GM12878 (cell line): ENCODE measurements at regions not wholly inside any gene's neighbourhood (a gene's known extent, or its start where the extent isn't known, plus 50 kb on each side); places are given as distances from the start of the nearest gene placed in this dataset.

ENCODE experiments used
- ATAC-seq: fragments of 200-7000 bp; cut with Tn5 transposase; 3 replicates; pipeline ENCODE4 v1.9.1; 2020; ENCODE audit warnings: mild to moderate bottlenecking, moderate library complexity
- BruUV-seq: library from RNA; stranded (reverse); fragments of 400-500 nt; replicated peaks from 2 replicates; lab custom pipeline; 2021; lab: Mats Ljungman, UMichigan
- CTCF ChIA-PET: fragments of 300-600 bp; sonication (Branson Sonifier 250); formaldehyde crosslinking; extraction: SDS; loops from one replicate; lab custom pipeline; 2021; ENCODE audit warnings: inconsistent platforms; lab: Yijun Ruan, JAX
- POLR2A ChIA-PET: fragments of 350-600 bp; formaldehyde crosslinking; extraction: SDS; loops from one replicate; lab custom pipeline; 2021; ENCODE audit warnings: inconsistent platforms; lab: Charles Lee
- RAD21 ChIA-PET: fragments of 300-600 bp; sonication (Branson Sonifier 250); formaldehyde crosslinking; loops from one replicate; lab custom pipeline; 2023; ENCODE audit warnings: antibody characterized with exemption; ENCODE audit not compliant: unreplicated experiment; lab: Charles Lee
- SMC1A ChIA-PET: fragments of 300-600 bp; sonication (Branson Sonifier 250); formaldehyde crosslinking; loops from one replicate; lab custom pipeline; 2023; ENCODE audit not compliant: unreplicated experiment, uncharacterized antibody; lab: Charles Lee
- DNase-seq: peaks from one replicate; pipeline ENCODE4 v3.0.0-alpha.2; 2011; ENCODE audit warnings: low read depth, low spot score
- FAIRE-seq: peaks from 3 replicates; lab custom pipeline; 2011; peaks lifted over from hg19 to GRCh38; lab: Jason Lieb, UNC
- H2AFZ ChIP-seq: 2 replicates; pipeline ENCODE4 v1.6.0; 2011; ENCODE audit warnings: low read depth, low read length, control low read depth; ENCODE audit not compliant: control insufficient read depth
- H3K27ac ChIP-seq: 2 replicates; pipeline ENCODE4 v1.5.1; 2011; ENCODE audit warnings: control low read depth; ENCODE audit not compliant: control insufficient read depth, insufficient read depth
- H3K27me3 ChIP-seq, 2 experiments: replicated peaks in 1 of 2; 2 replicates each; pipeline versions ENCODE4 v1.6.0 to v1.6.1; 2011; ENCODE audit warnings: low read length in 1 of 2; ENCODE audit not compliant: control insufficient read depth in 2 of 2, insufficient read depth in 2 of 2
- H3K36me3 ChIP-seq, 2 experiments: 2 replicates each; pipeline ENCODE4 v1.5.1; 2011; ENCODE audit warnings: low read length in 1 of 2; ENCODE audit not compliant: control insufficient read depth in 2 of 2, insufficient read depth in 2 of 2
- H3K4me1 ChIP-seq: 2 replicates; pipeline ENCODE4 v1.6.1; 2011; ENCODE audit warnings: mild to moderate bottlenecking, low read length, moderate library complexity, mixed read lengths; ENCODE audit not compliant: control insufficient read depth, insufficient read depth
- H3K4me2 ChIP-seq: 2 replicates; pipeline ENCODE4 v1.6.0; 2011; ENCODE audit warnings: control low read depth; ENCODE audit not compliant: control insufficient read depth, insufficient read depth
- H3K4me3 ChIP-seq: fragments of 200-600 bp; sonication (generic); 2 replicates; pipeline ENCODE4 v1.5.1; 2016
- H3K79me2 ChIP-seq: 2 replicates; pipeline ENCODE4 v1.6.0; 2011; ENCODE audit warnings: low read length; ENCODE audit not compliant: control insufficient read depth, insufficient read depth
- H3K9ac ChIP-seq: 2 replicates; pipeline ENCODE4 v1.8.0; 2011; ENCODE audit warnings: low read length, control low read depth, mixed read lengths; ENCODE audit not compliant: control insufficient read depth, insufficient read depth
- H3K9me3 ChIP-seq: replicated peaks from 3 replicates; pipeline ENCODE4 v1.5.1; 2011; ENCODE audit warnings: mild to moderate bottlenecking, low read length; ENCODE audit not compliant: control insufficient read depth, insufficient read depth
- H4K20me1 ChIP-seq: 2 replicates; pipeline ENCODE4 v1.6.0; 2011; ENCODE audit not compliant: control insufficient read depth, insufficient read depth
- ATF3 ChIP-seq: IDR thresholded peaks from 2 replicates; pipeline ENCODE4 v1.6.1; 2011; ENCODE audit warnings: low read depth, mild to moderate bottlenecking, low read length, moderate library complexity, borderline replicate concordance; ENCODE audit errors: extremely low read depth
- CBX5 ChIP-seq: sonication (generic); IDR thresholded peaks from 2 replicates; pipeline ENCODE4 v1.6.1; 2016; ENCODE audit warnings: low read depth, moderate library complexity, mild to moderate bottlenecking, inconsistent platforms
- HDAC6 ChIP-seq: fragments of 200-600 bp; sonication (generic); IDR thresholded peaks from one replicate; pipeline ENCODE4 v1.8.0; 2017; ENCODE audit warnings: antibody characterized with exemption; ENCODE audit not compliant: unreplicated experiment
- IRF5 ChIP-seq: fragments of 450-650 bp; IDR thresholded peaks from 2 replicates; pipeline ENCODE4 v1.6.1; 2017; ENCODE audit warnings: borderline replicate concordance
- MXI1 ChIP-seq: fragments of 150-350 bp; IDR thresholded peaks from 2 replicates; pipeline ENCODE4 v1.6.1; 2011; ENCODE audit warnings: low read depth, mild to moderate bottlenecking, inconsistent platforms, low read length, improper control_type of control experiment
- MYB ChIP-seq: fragments of 150-350 bp; IDR thresholded peaks from 2 replicates; pipeline ENCODE4 v1.6.1; 2014; ENCODE audit warnings: mild to moderate bottlenecking, low read depth, low read length, borderline replicate concordance
- NR2F1 ChIP-seq: fragments of 450-650 bp; conservative IDR thresholded peaks from 2 replicates; pipeline ENCODE4 v1.6.1; 2017; ENCODE audit warnings: mild to moderate bottlenecking
- NRF1 ChIP-seq: conservative IDR thresholded peaks from 2 replicates; pipeline ENCODE4 v1.6.1; 2011; ENCODE audit warnings: mild to moderate bottlenecking, low read depth, low read length, improper control_type of control experiment
- PML ChIP-seq: IDR thresholded peaks from 2 replicates; pipeline ENCODE4 v1.6.1; 2012; ENCODE audit warnings: low read length, inconsistent platforms
- SMC3 ChIP-seq: IDR thresholded peaks from 2 replicates; pipeline ENCODE4 v1.6.1; 2011; ENCODE audit warnings: low read length, improper control_type of control experiment, borderline replicate concordance
- ZNF24 ChIP-seq: fragments of 450-650 bp; IDR thresholded peaks from 2 replicates; pipeline ENCODE4 v1.6.1; 2017; ENCODE audit warnings: antibody characterized with exemption, mild to moderate bottlenecking
- ZNF622 ChIP-seq: fragments of 450-650 bp; IDR thresholded peaks from 2 replicates; pipeline ENCODE4 v1.6.1; 2017; ENCODE audit warnings: mild to moderate bottlenecking, inconsistent platforms
- WGBS: methylation state at CpG from one replicate; pipeline ENCODE4 v1.1.6; 2016; ENCODE audit warnings: low lambda C conversion rate; ENCODE audit not compliant: insufficient replicate concordance, insufficient coverage; ENCODE audit errors: missing lambda C conversion rate; 5-methylcytosine and 5-hydroxymethylcytosine counted together
- in situ Hi-C: fragments of 300-500 bp; cut with MboI; formaldehyde crosslinking; loops from 9 replicates; pipeline ENCODE4 v1.14.3; 2018; ENCODE audit warnings: mixed read lengths
- intact Hi-C: fragments of 100-400 bp; cut with micrococcal nuclease; formaldehyde crosslinking; loops from one replicate; pipeline ENCODE4 v1.14.2; 2022; ENCODE audit not compliant: unreplicated experiment
- TF ChIP-seq, protein P1 (sequence below): fragments of 450-650 bp; formaldehyde crosslinking; IDR thresholded peaks from 2 replicates; pipeline ENCODE4 v1.4.0; 2020; ENCODE audit warnings: mild to moderate bottlenecking, moderate library complexity
- TF ChIP-seq, protein P2 (sequence below): IDR thresholded peaks from 2 replicates; pipeline ENCODE4 v1.6.1; 2011; ENCODE audit warnings: borderline replicate concordance, low read depth, mild to moderate bottlenecking, moderate library complexity, mixed read lengths, low read length; ENCODE audit not compliant: insufficient read depth; ENCODE audit errors: extremely low read length

- ATAC-seq (no peak), FAIRE-seq (no peak), DNase-seq (no peak)
- Histone ChIP-seq H3K4me1 (no peaks in the 10 kb centered on the region), H3K27ac (no peak overlapping the region), H3K4me2 (no peak overlapping the region), H3K79me2 (no peaks in the 10 kb centered on the region), H3K9ac (no peak overlapping the region), H3K27me3 (no peaks in the 10 kb centered on the region), H2AFZ (no peak overlapping the region), H3K4me3 (no peak overlapping the region), H4K20me1 (no peaks in the 10 kb centered on the region), H3K9me3 (peaks cover 1% of the 10 kb centered on the region; the same call in 2 of the 3 replicates), H3K36me3 (no peaks in the 10 kb centered on the region)
- in situ Hi-C loops = loop anchor here (5.0 kb wide), 1 partner anchor 371 kb away; no protein-coding TSS in a partner anchor
- WGBS = 95% methylated on average over 3 of the region's 3 CpGs
- BruUV-seq = no TSS peak
- TF ChIP-seq ZNF24 (no peak), CBX5 (no peak), PML (no peak), MXI1 (no peak), ATF3 (no peak), SMC3 (no peak), HDAC6 (no peak), NR2F1 (no peak), ZNF622 (no peak), MYB (no peak), NRF1 (no peak), IRF5 (no peak)
- TF ChIP-seq, protein P1, sequence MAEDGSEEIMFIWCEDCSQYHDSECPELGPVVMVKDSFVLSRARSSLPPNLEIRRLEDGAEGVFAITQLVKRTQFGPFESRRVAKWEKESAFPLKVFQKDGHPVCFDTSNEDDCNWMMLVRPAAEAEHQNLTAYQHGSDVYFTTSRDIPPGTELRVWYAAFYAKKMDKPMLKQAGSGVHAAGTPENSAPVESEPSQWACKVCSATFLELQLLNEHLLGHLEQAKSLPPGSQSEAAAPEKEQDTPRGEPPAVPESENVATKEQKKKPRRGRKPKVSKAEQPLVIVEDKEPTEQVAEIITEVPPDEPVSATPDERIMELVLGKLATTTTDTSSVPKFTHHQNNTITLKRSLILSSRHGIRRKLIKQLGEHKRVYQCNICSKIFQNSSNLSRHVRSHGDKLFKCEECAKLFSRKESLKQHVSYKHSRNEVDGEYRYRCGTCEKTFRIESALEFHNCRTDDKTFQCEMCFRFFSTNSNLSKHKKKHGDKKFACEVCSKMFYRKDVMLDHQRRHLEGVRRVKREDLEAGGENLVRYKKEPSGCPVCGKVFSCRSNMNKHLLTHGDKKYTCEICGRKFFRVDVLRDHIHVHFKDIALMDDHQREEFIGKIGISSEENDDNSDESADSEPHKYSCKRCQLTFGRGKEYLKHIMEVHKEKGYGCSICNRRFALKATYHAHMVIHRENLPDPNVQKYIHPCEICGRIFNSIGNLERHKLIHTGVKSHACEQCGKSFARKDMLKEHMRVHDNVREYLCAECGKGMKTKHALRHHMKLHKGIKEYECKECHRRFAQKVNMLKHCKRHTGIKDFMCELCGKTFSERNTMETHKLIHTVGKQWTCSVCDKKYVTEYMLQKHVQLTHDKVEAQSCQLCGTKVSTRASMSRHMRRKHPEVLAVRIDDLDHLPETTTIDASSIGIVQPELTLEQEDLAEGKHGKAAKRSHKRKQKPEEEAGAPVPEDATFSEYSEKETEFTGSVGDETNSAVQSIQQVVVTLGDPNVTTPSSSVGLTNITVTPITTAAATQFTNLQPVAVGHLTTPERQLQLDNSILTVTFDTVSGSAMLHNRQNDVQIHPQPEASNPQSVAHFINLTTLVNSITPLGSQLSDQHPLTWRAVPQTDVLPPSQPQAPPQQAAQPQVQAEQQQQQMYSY (CRISPR knock-in tag) = no peak
- TF ChIP-seq, protein P2, sequence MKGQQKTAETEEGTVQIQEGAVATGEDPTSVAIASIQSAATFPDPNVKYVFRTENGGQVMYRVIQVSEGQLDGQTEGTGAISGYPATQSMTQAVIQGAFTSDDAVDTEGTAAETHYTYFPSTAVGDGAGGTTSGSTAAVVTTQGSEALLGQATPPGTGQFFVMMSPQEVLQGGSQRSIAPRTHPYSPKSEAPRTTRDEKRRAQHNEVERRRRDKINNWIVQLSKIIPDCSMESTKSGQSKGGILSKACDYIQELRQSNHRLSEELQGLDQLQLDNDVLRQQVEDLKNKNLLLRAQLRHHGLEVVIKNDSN = no peak
- ChIA-PET SMC1A (interaction anchor here (0.7 to 4.2 kb wide), 24 partner anchors 9 to 454 kb away, joined by 3 to 70 read pairs (median 6); no protein-coding TSS in a partner anchor), RAD21 (interaction anchor here (0.6 to 4.6 kb wide), 14 partner anchors 18 to 504 kb away, joined by 3 to 86 read pairs (median 4); no protein-coding TSS in a partner anchor), POLR2A (no interaction called here), CTCF (interaction anchor here (0.9 to 4.8 kb wide), 31 partner anchors 9 to 694 kb away, joined by 3 to 68 read pairs (median 6); no protein-coding TSS in a partner anchor)
- intact Hi-C loops = loop anchor here (5.0 to 10.0 kb wide), 3 partner anchors 201 to 501 kb away; no protein-coding TSS in a partner anchor
These were observed 197.4 kb upstream of the MBNL1 start for GRCh38 chr3:152071315-152071714.
